ENCODE measurements at regions not wholly inside any gene's neighbourhood (a gene's known extent, or its start where the extent isn't known, plus 50 kb on each side); places are given as distances from the start of the nearest gene placed in this dataset.

DNA sequence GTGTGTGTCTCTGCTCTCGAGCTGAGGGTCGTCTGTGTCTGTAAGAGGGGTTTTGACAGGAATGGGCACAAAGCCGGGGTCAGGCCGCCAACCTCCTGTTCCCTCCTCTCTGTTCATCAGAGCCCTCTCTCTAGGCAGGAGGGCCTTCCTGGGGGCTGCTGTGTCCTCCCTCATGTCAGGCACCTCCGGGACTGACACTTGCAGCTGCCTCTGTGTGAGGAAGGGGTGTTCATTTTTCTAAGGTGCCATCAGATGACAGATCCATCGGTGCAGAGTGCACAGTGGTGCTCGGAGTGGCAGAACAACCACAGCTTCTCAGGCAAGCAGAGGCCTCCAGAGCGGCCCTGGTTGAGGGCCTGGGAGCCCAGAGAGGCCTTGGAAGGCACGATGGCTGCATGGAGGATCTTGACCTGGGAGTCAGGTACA, 265.4 kb upstream of the B3GAT1 start:
- TF ChIP-seq, protein P1, sequence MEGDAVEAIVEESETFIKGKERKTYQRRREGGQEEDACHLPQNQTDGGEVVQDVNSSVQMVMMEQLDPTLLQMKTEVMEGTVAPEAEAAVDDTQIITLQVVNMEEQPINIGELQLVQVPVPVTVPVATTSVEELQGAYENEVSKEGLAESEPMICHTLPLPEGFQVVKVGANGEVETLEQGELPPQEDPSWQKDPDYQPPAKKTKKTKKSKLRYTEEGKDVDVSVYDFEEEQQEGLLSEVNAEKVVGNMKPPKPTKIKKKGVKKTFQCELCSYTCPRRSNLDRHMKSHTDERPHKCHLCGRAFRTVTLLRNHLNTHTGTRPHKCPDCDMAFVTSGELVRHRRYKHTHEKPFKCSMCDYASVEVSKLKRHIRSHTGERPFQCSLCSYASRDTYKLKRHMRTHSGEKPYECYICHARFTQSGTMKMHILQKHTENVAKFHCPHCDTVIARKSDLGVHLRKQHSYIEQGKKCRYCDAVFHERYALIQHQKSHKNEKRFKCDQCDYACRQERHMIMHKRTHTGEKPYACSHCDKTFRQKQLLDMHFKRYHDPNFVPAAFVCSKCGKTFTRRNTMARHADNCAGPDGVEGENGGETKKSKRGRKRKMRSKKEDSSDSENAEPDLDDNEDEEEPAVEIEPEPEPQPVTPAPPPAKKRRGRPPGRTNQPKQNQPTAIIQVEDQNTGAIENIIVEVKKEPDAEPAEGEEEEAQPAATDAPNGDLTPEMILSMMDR (conservative IDR thresholded peaks at IDR 0.05 in 1 of 2, IDR thresholded peaks at IDR 0.05 in 1 of 2; ENCODE audit: low read depth in 1 of 2, low read length in 2 of 2) = no peak
- TF ChIP-seq EZH2 (IDR thresholded peaks at IDR 0.05; ENCODE audit: low read length, missing control alignments) = no peak
